ENCODE measurements at regions not wholly inside any gene's neighbourhood (a gene's known extent, or its start where the extent isn't known, plus 50 kb on each side); places are given as distances from the start of the nearest gene placed in this dataset.

DNA sequence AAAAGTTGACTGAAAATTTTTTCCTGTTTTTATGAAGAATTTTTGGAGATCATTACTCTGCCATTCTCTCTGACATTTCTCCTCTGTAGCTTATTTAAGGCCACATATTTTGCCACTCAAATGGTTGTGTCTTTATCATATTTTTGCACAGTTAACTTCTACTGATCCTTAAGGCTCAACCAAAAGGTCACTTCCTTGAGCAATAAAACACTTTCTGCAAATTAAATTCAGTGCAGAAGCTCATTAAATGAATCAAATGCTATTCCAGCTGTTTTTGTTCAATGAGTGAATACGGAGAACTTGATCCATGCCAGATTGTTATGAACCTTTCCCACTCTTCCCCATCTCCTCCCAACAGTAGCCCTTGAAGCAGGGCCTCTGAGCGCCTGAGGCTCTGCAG is 93.8 kb upstream of the EPB41L4A start:
- TF ChIP-seq, protein P1, sequence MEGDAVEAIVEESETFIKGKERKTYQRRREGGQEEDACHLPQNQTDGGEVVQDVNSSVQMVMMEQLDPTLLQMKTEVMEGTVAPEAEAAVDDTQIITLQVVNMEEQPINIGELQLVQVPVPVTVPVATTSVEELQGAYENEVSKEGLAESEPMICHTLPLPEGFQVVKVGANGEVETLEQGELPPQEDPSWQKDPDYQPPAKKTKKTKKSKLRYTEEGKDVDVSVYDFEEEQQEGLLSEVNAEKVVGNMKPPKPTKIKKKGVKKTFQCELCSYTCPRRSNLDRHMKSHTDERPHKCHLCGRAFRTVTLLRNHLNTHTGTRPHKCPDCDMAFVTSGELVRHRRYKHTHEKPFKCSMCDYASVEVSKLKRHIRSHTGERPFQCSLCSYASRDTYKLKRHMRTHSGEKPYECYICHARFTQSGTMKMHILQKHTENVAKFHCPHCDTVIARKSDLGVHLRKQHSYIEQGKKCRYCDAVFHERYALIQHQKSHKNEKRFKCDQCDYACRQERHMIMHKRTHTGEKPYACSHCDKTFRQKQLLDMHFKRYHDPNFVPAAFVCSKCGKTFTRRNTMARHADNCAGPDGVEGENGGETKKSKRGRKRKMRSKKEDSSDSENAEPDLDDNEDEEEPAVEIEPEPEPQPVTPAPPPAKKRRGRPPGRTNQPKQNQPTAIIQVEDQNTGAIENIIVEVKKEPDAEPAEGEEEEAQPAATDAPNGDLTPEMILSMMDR (IDR thresholded peaks at IDR 0.05) = no peak
- no peak for TF ChIP-seq POLR2A (IDR thresholded peaks at IDR 0.05)
